Adrenal gland (tissue), 5 donors: ENCODE measurements at regions not wholly inside any gene's neighbourhood (a gene's known extent, or its start where the extent isn't known, plus 50 kb on each side); places are given as distances from the start of the nearest gene placed in this dataset.

Source experiments
- POLR2A ChIP-seq, 2 donors: fragments of 450-650 bp; IDR thresholded peaks; one replicate each; pipeline ENCODE4 v1.6.1; 2017; ENCODE audit warnings: antibody characterized with exemption in 2 of 2, mild to moderate bottlenecking in 2 of 2, moderate library complexity in 1 of 2
- TF ChIP-seq, protein P1 (sequence below), 6 experiments: fragments of 450-650 bp in 4 of 6; fragments of 200-600 bp in 2 of 6; sonication (generic) in 1 of 6; IDR thresholded peaks; 1 replicate in 5 of 6; 2 replicates in 1 of 6; pipeline versions ENCODE4 v1.5.1 to v1.8.0; 2016 to 2021; ENCODE audit warnings: antibody characterized with exemption in 6 of 6, mild to moderate bottlenecking in 2 of 6, moderate library complexity in 1 of 6
- donor health status: DM: no; HTN: no; CAD: no.

DNA sequence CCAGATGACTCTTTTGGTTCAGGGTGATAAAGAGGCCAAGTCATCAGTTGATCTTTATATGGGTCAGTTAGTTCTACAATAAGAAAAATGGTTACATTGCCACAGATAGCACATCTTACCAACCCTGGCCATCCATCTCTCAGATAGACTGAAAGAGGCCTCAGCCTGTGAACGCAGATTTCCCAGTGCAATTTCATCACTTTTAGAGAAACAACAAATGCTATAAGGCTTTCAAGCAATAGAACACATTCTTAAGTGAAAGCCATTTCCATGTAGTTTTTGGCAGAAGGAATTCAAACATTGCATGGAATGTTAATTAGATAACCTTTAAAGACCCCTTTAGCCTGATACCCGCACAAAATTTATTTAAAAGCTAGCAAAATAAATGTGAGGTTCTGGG lies 200.6 kb upstream of the ZBTB20 start:
- TF ChIP-seq POLR2A (IDR thresholded peaks at IDR 0.05) = no peak
- TF ChIP-seq, protein P1, sequence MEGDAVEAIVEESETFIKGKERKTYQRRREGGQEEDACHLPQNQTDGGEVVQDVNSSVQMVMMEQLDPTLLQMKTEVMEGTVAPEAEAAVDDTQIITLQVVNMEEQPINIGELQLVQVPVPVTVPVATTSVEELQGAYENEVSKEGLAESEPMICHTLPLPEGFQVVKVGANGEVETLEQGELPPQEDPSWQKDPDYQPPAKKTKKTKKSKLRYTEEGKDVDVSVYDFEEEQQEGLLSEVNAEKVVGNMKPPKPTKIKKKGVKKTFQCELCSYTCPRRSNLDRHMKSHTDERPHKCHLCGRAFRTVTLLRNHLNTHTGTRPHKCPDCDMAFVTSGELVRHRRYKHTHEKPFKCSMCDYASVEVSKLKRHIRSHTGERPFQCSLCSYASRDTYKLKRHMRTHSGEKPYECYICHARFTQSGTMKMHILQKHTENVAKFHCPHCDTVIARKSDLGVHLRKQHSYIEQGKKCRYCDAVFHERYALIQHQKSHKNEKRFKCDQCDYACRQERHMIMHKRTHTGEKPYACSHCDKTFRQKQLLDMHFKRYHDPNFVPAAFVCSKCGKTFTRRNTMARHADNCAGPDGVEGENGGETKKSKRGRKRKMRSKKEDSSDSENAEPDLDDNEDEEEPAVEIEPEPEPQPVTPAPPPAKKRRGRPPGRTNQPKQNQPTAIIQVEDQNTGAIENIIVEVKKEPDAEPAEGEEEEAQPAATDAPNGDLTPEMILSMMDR (IDR thresholded peaks at IDR 0.05) = no peak
